ENCODE measurements at regions not wholly inside any gene's neighbourhood (a gene's known extent, or its start where the extent isn't known, plus 50 kb on each side); places are given as distances from the start of the nearest gene placed in this dataset.

DNA sequence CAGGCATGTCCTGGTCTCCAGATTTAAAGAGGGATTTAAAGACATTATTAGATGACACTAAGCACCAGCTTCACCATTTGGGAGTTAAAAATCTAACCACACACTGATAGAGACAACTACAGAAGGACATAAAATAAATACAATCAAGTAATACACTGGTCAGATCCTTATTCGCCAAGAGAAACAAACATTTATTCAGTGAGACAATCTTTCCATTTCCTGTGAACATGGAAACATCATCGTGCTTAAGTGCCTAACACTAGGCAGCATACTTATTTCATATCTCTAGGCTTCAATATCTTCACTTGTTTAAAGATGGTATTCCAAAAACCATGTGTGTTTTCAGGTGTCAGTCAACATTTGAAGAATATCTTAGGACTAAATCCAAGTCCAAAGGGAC, 103.6 kb downstream of the AREG start:
- WGBS, 4 donors, result 47 to 66% (median 56%) methylated on average over 2 of the region's 2 CpGs
- Histone ChIP-seq H3K36me3 (no peaks in the 10 kb centered on the region), H3K4me3 (no peak overlapping the region), H3K27me3 (no peaks in the 10 kb centered on the region), H3K9me3 (no peaks in the 10 kb centered on the region), H3K4me1 (peaks cover 0 to 15% (median 0%) of the 10 kb centered on the region in 12 donors), H3K27ac (no peak overlapping the region)
- ATAC-seq (no peak), DNase-seq (no peak)
- TF ChIP-seq POLR2A (IDR thresholded peaks at IDR 0.05), result no peak
- TF ChIP-seq, protein P1, sequence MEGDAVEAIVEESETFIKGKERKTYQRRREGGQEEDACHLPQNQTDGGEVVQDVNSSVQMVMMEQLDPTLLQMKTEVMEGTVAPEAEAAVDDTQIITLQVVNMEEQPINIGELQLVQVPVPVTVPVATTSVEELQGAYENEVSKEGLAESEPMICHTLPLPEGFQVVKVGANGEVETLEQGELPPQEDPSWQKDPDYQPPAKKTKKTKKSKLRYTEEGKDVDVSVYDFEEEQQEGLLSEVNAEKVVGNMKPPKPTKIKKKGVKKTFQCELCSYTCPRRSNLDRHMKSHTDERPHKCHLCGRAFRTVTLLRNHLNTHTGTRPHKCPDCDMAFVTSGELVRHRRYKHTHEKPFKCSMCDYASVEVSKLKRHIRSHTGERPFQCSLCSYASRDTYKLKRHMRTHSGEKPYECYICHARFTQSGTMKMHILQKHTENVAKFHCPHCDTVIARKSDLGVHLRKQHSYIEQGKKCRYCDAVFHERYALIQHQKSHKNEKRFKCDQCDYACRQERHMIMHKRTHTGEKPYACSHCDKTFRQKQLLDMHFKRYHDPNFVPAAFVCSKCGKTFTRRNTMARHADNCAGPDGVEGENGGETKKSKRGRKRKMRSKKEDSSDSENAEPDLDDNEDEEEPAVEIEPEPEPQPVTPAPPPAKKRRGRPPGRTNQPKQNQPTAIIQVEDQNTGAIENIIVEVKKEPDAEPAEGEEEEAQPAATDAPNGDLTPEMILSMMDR (IDR thresholded peaks at IDR 0.05), result no peak
- intact Hi-C loops (cut with DNase I), result loop anchor here in 3 of 10 donors (10.0 kb wide), 1 partner anchor 126 kb away; no protein-coding TSS in a partner anchor

DNA sequence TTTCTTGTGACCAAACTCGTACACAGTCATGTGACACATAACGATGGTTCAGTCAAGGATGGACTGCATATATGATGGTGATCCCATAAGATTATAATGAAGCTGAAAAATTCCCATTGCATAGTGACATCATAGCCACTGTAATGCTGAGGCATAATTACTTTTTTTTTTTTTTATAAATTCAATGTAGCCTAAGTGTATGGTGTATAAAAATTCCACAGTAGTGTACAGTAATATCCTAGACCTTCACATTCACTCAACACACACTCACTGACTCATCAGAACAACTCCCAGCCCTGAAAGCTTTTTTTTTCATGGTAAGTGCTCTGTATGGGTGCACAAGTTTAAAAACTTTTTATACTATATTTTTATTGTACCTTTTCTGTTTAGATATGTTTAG, 105.0 kb downstream of the AREG start:
- ATAC-seq (no peak), DNase-seq (no peak)
- no peak for TF ChIP-seq POLR2A (IDR thresholded peaks at IDR 0.05)
- TF ChIP-seq, protein P1 (IDR thresholded peaks at IDR 0.05), result no peak
- Histone ChIP-seq H3K4me1 (peaks cover 0 to 8% (median 0%) of the 10 kb centered on the region in 12 donors), H3K27me3 (no peaks in the 10 kb centered on the region), H3K4me3 (no peak overlapping the region), H3K36me3 (no peaks in the 10 kb centered on the region), H3K27ac (no peak overlapping the region), H3K9me3 (no peaks in the 10 kb centered on the region)
- 87 to 98% (median 93%) methylated on average over 2 of the region's 2 CpGs for WGBS, 4 donors
- intact Hi-C loops (cut with DNase I), result loop anchor here in 3 of 10 donors (10.0 kb wide), 1 partner anchor 125 kb away; no protein-coding TSS in a partner anchor

DNA sequence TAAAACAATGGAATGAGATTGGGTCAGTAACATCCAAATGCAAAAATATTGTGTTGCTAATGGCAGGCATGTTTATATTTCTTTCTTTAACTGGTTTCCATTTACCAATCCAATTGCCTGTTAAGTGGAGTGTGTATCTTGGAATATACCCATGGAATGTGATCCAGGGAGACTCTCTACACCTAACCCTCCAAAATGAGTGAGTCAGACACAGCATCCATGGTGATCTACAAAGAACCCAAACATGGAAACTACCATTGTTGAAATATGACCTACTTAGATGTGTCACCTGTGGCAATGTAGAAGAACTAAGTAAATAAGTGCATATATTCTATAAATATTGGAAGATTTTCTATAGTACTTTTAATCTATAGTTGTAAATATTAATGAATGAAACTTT, 110.3 kb downstream of the AREG start:
- H3K27ac ChIP-seq, result no peak overlapping the region
- ATAC-seq (no peak), DNase-seq (no peak)
- H3K4me3 ChIP-seq, result no peak overlapping the region
- intact Hi-C loops (cut with DNase I), result no loop called here
- H3K36me3 ChIP-seq, result no peaks in the 10 kb centered on the region
- no peaks in the 10 kb centered on the region for H3K4me1 ChIP-seq
- no peaks in the 10 kb centered on the region for H3K27me3 ChIP-seq
- peaks cover 0 to 12% (median 0%) of the 10 kb centered on the region in 12 donors for H3K9me3 ChIP-seq
- no peak for TF ChIP-seq POLR2A (IDR thresholded peaks at IDR 0.05)
- TF ChIP-seq, protein P1 (IDR thresholded peaks at IDR 0.05), result no peak

DNA sequence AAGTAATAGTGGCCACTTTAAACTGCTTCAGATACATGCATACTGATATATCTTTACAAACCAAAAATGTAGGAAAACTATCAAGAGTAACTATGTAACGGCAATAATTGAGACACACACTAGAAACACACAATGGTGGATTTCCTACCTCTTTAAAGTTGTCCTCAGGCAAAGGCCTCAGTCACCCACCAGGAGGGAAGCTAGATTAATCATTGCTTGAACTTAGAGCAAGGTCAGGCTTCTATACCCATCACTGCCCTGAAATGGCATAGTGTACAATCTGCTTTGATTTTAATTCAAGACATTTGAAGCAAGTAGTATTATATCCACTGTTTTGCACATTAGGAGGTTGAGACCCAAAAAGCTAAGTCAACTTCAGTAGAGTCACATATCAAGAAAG, 110.9 kb downstream of the AREG start:
- Histone ChIP-seq H3K9me3 (peaks cover 0 to 13% (median 0%) of the 10 kb centered on the region in 12 donors), H3K27me3 (no peaks in the 10 kb centered on the region), H3K36me3 (no peaks in the 10 kb centered on the region), H3K4me3 (no peak overlapping the region), H3K27ac (no peak overlapping the region), H3K4me1 (no peaks in the 10 kb centered on the region)
- no peak for DNase-seq
- ATAC-seq, result no peak
- WGBS, 4 donors, result 94 to 100% (median 98%) methylated on average over 1 of the region's 1 CpG
- intact Hi-C loops (cut with DNase I), result no loop called here
- TF ChIP-seq, protein P1 (IDR thresholded peaks at IDR 0.05), result no peak
- no peak for TF ChIP-seq POLR2A (IDR thresholded peaks at IDR 0.05)

All from heart left ventricle (tissue), 16 donors.